ENCODE measurements at regions not wholly inside any gene's neighbourhood (a gene's known extent, or its start where the extent isn't known, plus 50 kb on each side); places are given as distances from the start of the nearest gene placed in this dataset.

- CTCF ChIA-PET (ENCODE audit: partially characterized antibody): no interaction called here
- Mint-ChIP-seq H3K27ac (peak overlapping the region in 1 of 7 donors; percentile 5), H3K9me3 (peaks cover 0 to 2% (median 0%) of the 10 kb centered on the region in 8 donors), H3K4me3 (no peak overlapping the region), H3K36me3 (no peaks in the 10 kb centered on the region), H3K4me1 (no peaks in the 10 kb centered on the region), H3K27me3 (peaks cover 2 to 9% of the 10 kb centered on the region in 2 donors)
- no peak for DNase-seq
- POLR2A ChIA-PET (ENCODE audit: partially characterized antibody): no interaction called here
- no peak overlapping the region for H3K27ac ChIP-seq (ENCODE audit: low read depth, low read length)
- no peaks in the 10 kb centered on the region for H3K36me3 ChIP-seq (ENCODE audit: insufficient read depth, low read length)
- intact Hi-C loops (cut with micrococcal nuclease): no loop called here
- H3K9me3 ChIP-seq (ENCODE audit: control insufficient read depth in 1 of 2, low read length in 2 of 2): no peaks in the 10 kb centered on the region
- no peak overlapping the region for H3K4me3 ChIP-seq (ENCODE audit: low read length in 2 of 2)
- no peaks in the 10 kb centered on the region for H3K27me3 ChIP-seq (ENCODE audit: insufficient read depth, low read length)
- H3K4me1 ChIP-seq (ENCODE audit: insufficient read depth, low read length): no peaks in the 10 kb centered on the region
Observed at GRCh38 chr10:124251317-124252065, 158.1 kb upstream of the CHST15 start.

- no peak overlapping the region for H3K4me3 Mint-ChIP-seq
- H3K27me3 ChIP-seq (ENCODE audit: insufficient read depth, low read length): no peaks in the 10 kb centered on the region
- H3K36me3 ChIP-seq (ENCODE audit: insufficient read depth, low read length): no peaks in the 10 kb centered on the region
- DNase-seq: no peak
- POLR2A ChIA-PET (ENCODE audit: partially characterized antibody): no interaction called here
- peaks cover 0 to 2% (median 0%) of the 10 kb centered on the region in 8 donors for H3K9me3 Mint-ChIP-seq
- H3K4me1 Mint-ChIP-seq: no peaks in the 10 kb centered on the region
- no peak overlapping the region for H3K4me3 ChIP-seq (ENCODE audit: low read length in 2 of 2)
- intact Hi-C loops (cut with micrococcal nuclease): no loop called here
- H3K9me3 ChIP-seq (ENCODE audit: control insufficient read depth in 1 of 2, low read length in 2 of 2): no peaks in the 10 kb centered on the region
- H3K27ac ChIP-seq (ENCODE audit: low read depth, low read length): no peak overlapping the region
- no peaks in the 10 kb centered on the region for H3K4me1 ChIP-seq (ENCODE audit: insufficient read depth, low read length)
- H3K27ac Mint-ChIP-seq: no peak overlapping the region
- peaks cover 2 to 9% of the 10 kb centered on the region in 2 donors for H3K27me3 Mint-ChIP-seq
- CTCF ChIA-PET (ENCODE audit: partially characterized antibody): no interaction called here
- no peaks in the 10 kb centered on the region for H3K36me3 Mint-ChIP-seq
Observed at GRCh38 chr10:124250506-124250905, 157.1 kb upstream of the CHST15 start.

- Mint-ChIP-seq H3K27me3 (peaks cover 2 to 5% of the 10 kb centered on the region in 2 donors), H3K9me3 (no peaks in the 10 kb centered on the region), H3K27ac (no peak overlapping the region), H3K4me1 (no peaks in the 10 kb centered on the region), H3K36me3 (no peaks in the 10 kb centered on the region), H3K4me3 (no peak overlapping the region)
- POLR2A ChIA-PET (ENCODE audit: partially characterized antibody): no interaction called here
- intact Hi-C loops (cut with micrococcal nuclease): no loop called here
- DNase-seq: no peak
- CTCF ChIA-PET (ENCODE audit: partially characterized antibody): no interaction called here
- no peaks in the 10 kb centered on the region for H3K9me3 ChIP-seq (ENCODE audit: control insufficient read depth in 1 of 2, low read length in 2 of 2)
- H3K4me3 ChIP-seq (ENCODE audit: low read length in 2 of 2): no peak overlapping the region
- H3K36me3 ChIP-seq (ENCODE audit: insufficient read depth, low read length): no peaks in the 10 kb centered on the region
- H3K27ac ChIP-seq (ENCODE audit: low read depth, low read length): no peak overlapping the region
- H3K4me1 ChIP-seq (ENCODE audit: insufficient read depth, low read length): no peaks in the 10 kb centered on the region
- no peaks in the 10 kb centered on the region for H3K27me3 ChIP-seq (ENCODE audit: insufficient read depth, low read length)
Observed at GRCh38 chr10:124249812-124250432, 156.5 kb upstream of the CHST15 start.

- H3K36me3 ChIP-seq (ENCODE audit: insufficient read depth, low read length): no peaks in the 10 kb centered on the region
- H3K9me3 Mint-ChIP-seq: no peaks in the 10 kb centered on the region
- intact Hi-C loops (cut with micrococcal nuclease): no loop called here
- peaks cover 2 to 5% of the 10 kb centered on the region in 2 donors for H3K27me3 Mint-ChIP-seq
- H3K4me1 ChIP-seq (ENCODE audit: insufficient read depth, low read length): no peaks in the 10 kb centered on the region
- H3K27me3 ChIP-seq (ENCODE audit: insufficient read depth, low read length): no peaks in the 10 kb centered on the region
- POLR2A ChIA-PET (ENCODE audit: partially characterized antibody): no interaction called here
- H3K4me1 Mint-ChIP-seq: no peaks in the 10 kb centered on the region
- no peak overlapping the region for H3K4me3 ChIP-seq (ENCODE audit: low read length in 2 of 2)
- no peak for DNase-seq
- no peak overlapping the region for H3K27ac Mint-ChIP-seq
- H3K4me3 Mint-ChIP-seq: no peak overlapping the region
- CTCF ChIA-PET (ENCODE audit: partially characterized antibody): no interaction called here
- no peaks in the 10 kb centered on the region for H3K9me3 ChIP-seq (ENCODE audit: control insufficient read depth in 1 of 2, low read length in 2 of 2)
- H3K36me3 Mint-ChIP-seq: no peaks in the 10 kb centered on the region
- no peak overlapping the region for H3K27ac ChIP-seq (ENCODE audit: low read depth, low read length)
Observed at GRCh38 chr10:124249196-124249595, 155.8 kb upstream of the CHST15 start.

GRCh38 chr10:124248056-124249045 is 155.0 kb upstream of the CHST15 start:
- peaks cover 2 to 5% of the 10 kb centered on the region in 2 donors for H3K27me3 Mint-ChIP-seq
- Histone ChIP-seq H3K4me1 (ENCODE audit: insufficient read depth, low read length) (no peaks in the 10 kb centered on the region), H3K27ac (ENCODE audit: low read depth, low read length) (no peak overlapping the region), H3K36me3 (ENCODE audit: insufficient read depth, low read length) (no peaks in the 10 kb centered on the region), H3K4me3 (ENCODE audit: low read length in 2 of 2) (no peak overlapping the region), H3K9me3 (ENCODE audit: control insufficient read depth in 1 of 2, low read length in 2 of 2) (no peaks in the 10 kb centered on the region), H3K27me3 (ENCODE audit: insufficient read depth, low read length) (no peaks in the 10 kb centered on the region)
- intact Hi-C loops (cut with micrococcal nuclease): no loop called here
- H3K9me3 Mint-ChIP-seq: no peaks in the 10 kb centered on the region
- H3K36me3 Mint-ChIP-seq: no peaks in the 10 kb centered on the region
- H3K27ac Mint-ChIP-seq: no peak overlapping the region
- CTCF ChIA-PET (ENCODE audit: partially characterized antibody): no interaction called here
- no peak overlapping the region for H3K4me3 Mint-ChIP-seq
- POLR2A ChIA-PET (ENCODE audit: partially characterized antibody): no interaction called here
- DNase-seq: no peak
- H3K4me1 Mint-ChIP-seq: no peaks in the 10 kb centered on the region

- no peaks in the 10 kb centered on the region for H3K4me1 ChIP-seq (ENCODE audit: insufficient read depth, low read length)
- CTCF ChIA-PET (ENCODE audit: partially characterized antibody): no interaction called here
- H3K36me3 Mint-ChIP-seq: no peaks in the 10 kb centered on the region
Observed at GRCh38 chr10:124245806-124246440, 152.5 kb upstream of the CHST15 start.

GRCh38 chr10:124245191-124245590 is 151.8 kb upstream of the CHST15 start:
- ChIA-PET POLR2A (ENCODE audit: partially characterized antibody) (no interaction called here), CTCF (ENCODE audit: partially characterized antibody) (no interaction called here)
- Mint-ChIP-seq H3K4me1 (no peaks in the 10 kb centered on the region), H3K36me3 (no peaks in the 10 kb centered on the region), H3K9me3 (peaks cover 0 to 2% (median 0%) of the 10 kb centered on the region in 8 donors), H3K27ac (no peak overlapping the region), H3K4me3 (no peak overlapping the region), H3K27me3 (peaks cover 0 to 5% of the 10 kb centered on the region in 2 donors)
- Histone ChIP-seq H3K9me3 (ENCODE audit: control insufficient read depth in 1 of 2, low read length in 2 of 2) (no peaks in the 10 kb centered on the region), H3K4me3 (ENCODE audit: low read length in 2 of 2) (no peak overlapping the region), H3K27ac (ENCODE audit: low read depth, low read length) (no peak overlapping the region), H3K4me1 (ENCODE audit: insufficient read depth, low read length) (no peaks in the 10 kb centered on the region), H3K36me3 (ENCODE audit: insufficient read depth, low read length) (no peaks in the 10 kb centered on the region), H3K27me3 (ENCODE audit: insufficient read depth, low read length) (no peaks in the 10 kb centered on the region)
- DNase-seq: no peak
- intact Hi-C loops (cut with micrococcal nuclease): no loop called here

More at GRCh38 chr10:124245806-124246440, 152.5 kb upstream of the CHST15 start:
- Histone ChIP-seq H3K4me3 (ENCODE audit: low read length in 2 of 2) (no peak overlapping the region), H3K27me3 (ENCODE audit: insufficient read depth, low read length) (no peaks in the 10 kb centered on the region), H3K36me3 (ENCODE audit: insufficient read depth, low read length) (no peaks in the 10 kb centered on the region), H3K27ac (ENCODE audit: low read depth, low read length) (no peak overlapping the region), H3K9me3 (ENCODE audit: control insufficient read depth in 1 of 2, low read length in 2 of 2) (no peaks in the 10 kb centered on the region)
- peaks cover 0 to 2% (median 0%) of the 10 kb centered on the region in 8 donors for H3K9me3 Mint-ChIP-seq
- DNase-seq: no peak
- intact Hi-C loops (cut with micrococcal nuclease): no loop called here
- H3K4me3 Mint-ChIP-seq: no peak overlapping the region
- no peaks in the 10 kb centered on the region for H3K4me1 Mint-ChIP-seq
- peaks cover 0 to 3% of the 10 kb centered on the region in 2 donors for H3K27me3 Mint-ChIP-seq
- POLR2A ChIA-PET (ENCODE audit: partially characterized antibody): no interaction called here
- no peak overlapping the region for H3K27ac Mint-ChIP-seq
